Left ventricle myocardium inferior (tissue), 1 donor: ENCODE measurements at regions not wholly inside any gene's neighbourhood (a gene's known extent, or its start where the extent isn't known, plus 50 kb on each side); places are given as distances from the start of the nearest gene placed in this dataset.

Experiments
- DNase-seq: peaks from one replicate; pipeline ENCODE4 v3.0.0-alpha.2; 2020
- H3K27ac ChIP-seq: fragments of 200-600 bp; replicated peaks from 2 replicates; pipeline ENCODE4 v1.8.0; 2021
- H3K27me3 ChIP-seq: fragments of 200-600 bp; 2 replicates; pipeline ENCODE4 v1.8.0; 2021; ENCODE audit warnings: low read depth
- H3K36me3 ChIP-seq: fragments of 200-600 bp; 2 replicates; pipeline ENCODE4 v1.8.0; 2021
- H3K4me1 ChIP-seq: fragments of 200-600 bp; 2 replicates; pipeline ENCODE4 v1.8.0; 2021
- H3K4me3 ChIP-seq: fragments of 200-600 bp; 2 replicates; pipeline ENCODE4 v1.8.0; 2021; ENCODE audit warnings: mild to moderate bottlenecking, moderate library complexity
- H3K9me3 ChIP-seq: fragments of 200-600 bp; replicated peaks from 2 replicates; pipeline ENCODE4 v1.8.0; 2021
- intact Hi-C: fragments of 100-400 bp; cut with micrococcal nuclease; formaldehyde crosslinking; loops from one replicate; pipeline ENCODE4 v1.11.0; 2022
- TF ChIP-seq, protein P1 (sequence below): fragments of 200-600 bp; IDR thresholded peaks from 2 replicates; pipeline ENCODE4 v1.8.0; 2021; ENCODE audit warnings: antibody characterized with exemption, mild to moderate bottlenecking, borderline replicate concordance
- donor health status: DM: no; HTN: yes; CAD: no; lungs with severe emphysema.

DNA sequence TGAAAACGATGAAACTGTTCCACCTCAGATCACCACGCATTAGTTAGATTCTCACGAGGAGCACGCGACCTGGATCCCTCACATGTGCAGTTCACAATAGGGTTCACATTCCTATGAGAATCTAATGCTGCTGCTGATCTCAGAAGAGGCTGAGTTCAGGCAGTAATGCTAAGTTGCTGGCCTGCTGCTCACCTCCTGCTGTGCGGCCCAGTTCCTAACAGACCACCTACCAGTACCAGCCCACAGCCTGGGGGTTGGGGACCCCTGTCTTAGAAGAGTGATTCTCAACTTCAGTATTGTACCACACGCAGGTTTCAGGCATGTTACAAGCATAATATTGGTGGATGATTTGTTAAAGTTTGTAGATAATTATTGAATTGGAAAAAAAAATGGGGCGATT lies 182.7 kb downstream of the BLID start:
- intact Hi-C loops, result no loop called here
- peaks cover 19% of the 10 kb centered on the region for H3K4me1 ChIP-seq
- no peak overlapping the region for H3K27ac ChIP-seq
- no peaks in the 10 kb centered on the region for H3K36me3 ChIP-seq
- TF ChIP-seq, protein P1, sequence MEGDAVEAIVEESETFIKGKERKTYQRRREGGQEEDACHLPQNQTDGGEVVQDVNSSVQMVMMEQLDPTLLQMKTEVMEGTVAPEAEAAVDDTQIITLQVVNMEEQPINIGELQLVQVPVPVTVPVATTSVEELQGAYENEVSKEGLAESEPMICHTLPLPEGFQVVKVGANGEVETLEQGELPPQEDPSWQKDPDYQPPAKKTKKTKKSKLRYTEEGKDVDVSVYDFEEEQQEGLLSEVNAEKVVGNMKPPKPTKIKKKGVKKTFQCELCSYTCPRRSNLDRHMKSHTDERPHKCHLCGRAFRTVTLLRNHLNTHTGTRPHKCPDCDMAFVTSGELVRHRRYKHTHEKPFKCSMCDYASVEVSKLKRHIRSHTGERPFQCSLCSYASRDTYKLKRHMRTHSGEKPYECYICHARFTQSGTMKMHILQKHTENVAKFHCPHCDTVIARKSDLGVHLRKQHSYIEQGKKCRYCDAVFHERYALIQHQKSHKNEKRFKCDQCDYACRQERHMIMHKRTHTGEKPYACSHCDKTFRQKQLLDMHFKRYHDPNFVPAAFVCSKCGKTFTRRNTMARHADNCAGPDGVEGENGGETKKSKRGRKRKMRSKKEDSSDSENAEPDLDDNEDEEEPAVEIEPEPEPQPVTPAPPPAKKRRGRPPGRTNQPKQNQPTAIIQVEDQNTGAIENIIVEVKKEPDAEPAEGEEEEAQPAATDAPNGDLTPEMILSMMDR, result no peak
- DNase-seq, result no peak
- no peaks in the 10 kb centered on the region for H3K27me3 ChIP-seq
- H3K4me3 ChIP-seq, result no peak overlapping the region
- no peaks in the 10 kb centered on the region for H3K9me3 ChIP-seq

GRCh38 chr11:121932646-121933185 lies 183.3 kb downstream of the BLID start:
- no peak overlapping the region for H3K27ac ChIP-seq
- H3K4me3 ChIP-seq, result no peak overlapping the region
- H3K4me1 ChIP-seq, result peaks cover 19% of the 10 kb centered on the region
- H3K36me3 ChIP-seq, result no peaks in the 10 kb centered on the region
- H3K9me3 ChIP-seq, result no peaks in the 10 kb centered on the region
- no peaks in the 10 kb centered on the region for H3K27me3 ChIP-seq
- intact Hi-C loops, result no loop called here
- no peak for DNase-seq
- TF ChIP-seq, protein P1, result no peak

DNA sequence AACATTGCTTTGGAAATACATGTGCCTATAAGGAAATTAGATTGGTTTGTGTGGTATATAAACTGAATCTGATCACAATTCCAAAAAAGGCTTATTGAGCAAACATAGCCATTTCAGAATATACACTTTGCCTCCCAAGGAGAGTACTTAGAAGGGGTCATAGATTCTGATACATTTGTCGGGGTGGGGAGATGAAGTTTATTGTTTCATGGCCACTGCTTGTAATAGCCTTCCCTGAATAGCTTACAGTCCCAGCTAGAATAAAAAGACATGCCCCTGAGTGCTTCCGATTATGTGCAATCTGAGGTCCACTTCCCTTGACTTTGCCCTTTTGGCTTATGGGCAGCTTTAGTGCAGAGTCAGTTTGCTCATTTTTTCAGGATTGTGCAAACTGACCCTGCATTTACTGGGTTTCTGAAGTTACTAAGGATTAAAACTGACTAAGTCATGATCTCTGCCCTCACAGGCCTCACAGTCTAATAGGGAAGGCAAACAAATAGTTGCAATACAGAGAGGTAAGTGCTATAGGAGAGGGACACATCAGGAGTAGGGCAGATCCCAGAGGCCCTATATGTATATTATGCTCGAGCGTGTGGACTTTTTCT lies 184.2 kb downstream of the BLID start:
- Histone ChIP-seq H3K9me3 (no peaks in the 10 kb centered on the region), H3K4me1 (peaks cover 19% of the 10 kb centered on the region), H3K27ac (no peak overlapping the region), H3K4me3 (no peak overlapping the region), H3K27me3 (no peaks in the 10 kb centered on the region), H3K36me3 (no peaks in the 10 kb centered on the region)
- TF ChIP-seq, protein P1, result no peak
- DNase-seq, result no peak
- intact Hi-C loops, result no loop called here

DNA sequence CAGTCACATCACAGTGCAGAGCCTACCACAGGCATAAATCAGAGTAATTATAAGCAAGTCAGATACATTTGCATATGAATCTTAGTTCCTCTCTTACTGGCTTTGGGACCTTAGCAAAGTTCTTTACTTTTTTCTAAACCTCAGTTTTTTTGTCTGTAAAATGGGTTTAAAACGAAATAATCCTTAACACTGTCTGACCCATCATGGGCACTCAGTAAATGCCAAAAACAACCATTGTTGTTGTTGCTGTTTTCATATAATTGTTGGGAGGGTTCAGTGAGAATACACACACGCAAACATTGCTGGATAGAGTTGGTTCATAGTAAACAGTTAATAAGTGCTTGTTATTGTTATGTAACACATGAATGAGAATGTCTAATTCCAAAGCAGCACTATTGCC lies 184.9 kb downstream of the BLID start:
- Histone ChIP-seq H3K27ac (no peak overlapping the region), H3K9me3 (no peaks in the 10 kb centered on the region), H3K4me3 (no peak overlapping the region), H3K36me3 (no peaks in the 10 kb centered on the region), H3K27me3 (no peaks in the 10 kb centered on the region), H3K4me1 (peaks cover 19% of the 10 kb centered on the region)
- intact Hi-C loops, result no loop called here
- DNase-seq, result no peak
- TF ChIP-seq, protein P1, result no peak

DNA sequence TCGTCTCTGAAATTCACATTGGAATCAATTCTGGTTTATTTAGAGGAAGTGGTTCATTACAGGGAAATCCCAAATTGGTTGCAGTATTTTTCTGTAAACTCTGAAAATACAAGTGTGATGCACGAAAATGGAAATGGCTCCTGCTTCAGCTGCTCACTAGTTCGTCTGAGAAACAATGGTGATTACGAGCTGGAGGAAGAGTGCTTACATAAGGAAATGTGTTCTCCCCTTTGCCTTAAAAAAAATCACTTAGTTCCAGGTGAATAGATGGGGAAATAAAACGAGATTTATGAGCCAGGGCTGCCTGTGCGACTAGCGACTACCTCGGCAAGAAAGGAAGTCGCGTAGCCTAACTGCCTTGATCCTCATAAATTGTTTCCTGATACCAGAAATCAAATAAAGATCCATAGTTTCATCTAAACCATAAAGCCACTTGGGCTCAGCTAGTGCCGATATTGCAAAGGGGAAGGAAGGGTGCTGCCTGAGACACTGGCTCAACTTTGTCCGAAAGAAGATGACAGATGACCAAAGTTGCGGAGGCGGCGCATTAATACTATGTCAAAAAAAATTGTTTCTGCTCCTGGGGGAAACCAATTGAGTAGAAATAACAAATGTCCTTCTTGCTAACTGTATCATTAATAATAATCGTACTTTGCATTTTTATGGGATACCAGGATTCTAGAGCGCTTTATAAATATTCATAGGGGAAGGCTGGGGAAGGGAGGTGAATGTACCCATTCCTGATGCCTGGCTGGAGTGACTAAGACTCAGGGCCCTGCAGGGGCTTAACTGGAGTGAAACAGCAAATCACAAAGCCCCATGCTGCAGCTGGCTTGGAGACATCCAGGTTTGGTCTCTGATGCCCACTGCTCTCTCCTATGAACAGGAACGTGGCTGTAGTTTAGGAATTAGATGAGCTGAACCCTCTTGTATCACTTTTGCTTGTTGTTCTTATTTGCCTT lies 185.7 kb downstream of the BLID start:
- peaks cover 19% of the 10 kb centered on the region for H3K4me1 ChIP-seq
- no peaks in the 10 kb centered on the region for H3K9me3 ChIP-seq
- intact Hi-C loops, result no loop called here
- H3K27ac ChIP-seq, result peak overlapping the region; percentile 50
- TF ChIP-seq, protein P1, result no peak
- H3K27me3 ChIP-seq, result no peaks in the 10 kb centered on the region
- no peaks in the 10 kb centered on the region for H3K36me3 ChIP-seq
- DNase-seq, result no peak
- H3K4me3 ChIP-seq, result peak overlapping the region; percentile 60
